ENCODE measurements at regions not wholly inside any gene's neighbourhood (a gene's known extent, or its start where the extent isn't known, plus 50 kb on each side); places are given as distances from the start of the nearest gene placed in this dataset.

DNA sequence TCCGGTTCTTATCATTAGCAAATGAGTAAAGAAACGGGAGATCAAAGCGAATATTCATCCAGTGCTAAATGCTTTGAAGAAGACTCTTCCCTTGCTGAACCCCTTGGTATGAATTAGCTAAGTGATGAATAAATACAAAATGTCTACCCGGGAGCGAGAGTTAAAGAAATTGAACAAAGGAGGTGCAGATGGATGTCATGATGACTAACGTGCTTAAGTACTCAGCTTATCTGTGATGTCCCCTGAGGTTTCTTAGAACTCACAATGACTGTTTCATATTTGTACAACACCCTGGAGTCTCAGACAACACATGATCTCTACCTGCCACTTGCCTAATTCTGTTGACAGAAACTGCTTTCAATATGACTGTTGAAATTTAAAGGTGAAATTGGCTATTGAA lies 148.5 kb downstream of the TMEM200C start:
- no peaks in the 10 kb centered on the region for H3K27me3 Mint-ChIP-seq (ENCODE audit: unreplicated experiment)
- no peaks in the 10 kb centered on the region for H3K9me3 Mint-ChIP-seq (ENCODE audit: unreplicated experiment)
- no peak for DNase-seq (ENCODE audit: extremely low spot score, unreplicated experiment)
- no peak overlapping the region for H3K27ac Mint-ChIP-seq (ENCODE audit: unreplicated experiment)
- H3K36me3 Mint-ChIP-seq (ENCODE audit: unreplicated experiment) = no peaks in the 10 kb centered on the region
- TF ChIP-seq, protein P1, sequence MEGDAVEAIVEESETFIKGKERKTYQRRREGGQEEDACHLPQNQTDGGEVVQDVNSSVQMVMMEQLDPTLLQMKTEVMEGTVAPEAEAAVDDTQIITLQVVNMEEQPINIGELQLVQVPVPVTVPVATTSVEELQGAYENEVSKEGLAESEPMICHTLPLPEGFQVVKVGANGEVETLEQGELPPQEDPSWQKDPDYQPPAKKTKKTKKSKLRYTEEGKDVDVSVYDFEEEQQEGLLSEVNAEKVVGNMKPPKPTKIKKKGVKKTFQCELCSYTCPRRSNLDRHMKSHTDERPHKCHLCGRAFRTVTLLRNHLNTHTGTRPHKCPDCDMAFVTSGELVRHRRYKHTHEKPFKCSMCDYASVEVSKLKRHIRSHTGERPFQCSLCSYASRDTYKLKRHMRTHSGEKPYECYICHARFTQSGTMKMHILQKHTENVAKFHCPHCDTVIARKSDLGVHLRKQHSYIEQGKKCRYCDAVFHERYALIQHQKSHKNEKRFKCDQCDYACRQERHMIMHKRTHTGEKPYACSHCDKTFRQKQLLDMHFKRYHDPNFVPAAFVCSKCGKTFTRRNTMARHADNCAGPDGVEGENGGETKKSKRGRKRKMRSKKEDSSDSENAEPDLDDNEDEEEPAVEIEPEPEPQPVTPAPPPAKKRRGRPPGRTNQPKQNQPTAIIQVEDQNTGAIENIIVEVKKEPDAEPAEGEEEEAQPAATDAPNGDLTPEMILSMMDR (IDR thresholded peaks at IDR 0.05) = no peak
- no peaks in the 10 kb centered on the region for H3K4me1 Mint-ChIP-seq (ENCODE audit: unreplicated experiment)
- H3K4me3 Mint-ChIP-seq (ENCODE audit: unreplicated experiment) = no peak overlapping the region

DNA sequence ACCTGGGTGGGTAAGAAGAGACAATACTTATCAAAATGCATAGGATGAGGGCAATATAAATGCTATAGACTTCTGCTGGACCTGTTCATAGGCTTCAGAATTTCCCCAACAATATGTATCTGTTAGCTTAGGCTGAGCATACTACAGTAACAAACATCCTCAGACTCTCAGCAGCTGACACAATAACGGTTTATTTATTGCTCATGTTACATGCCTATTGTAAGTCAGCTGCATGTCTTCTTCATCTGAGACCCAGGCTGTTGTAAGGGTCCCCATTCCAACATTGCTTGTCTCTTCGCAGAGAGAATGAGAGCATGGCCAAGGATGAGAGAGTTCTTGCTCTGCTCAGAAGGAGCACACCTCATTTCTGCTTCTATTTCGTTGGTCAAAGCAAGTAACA lies 150.7 kb downstream of the TMEM200C start:
- TF ChIP-seq, protein P1 (IDR thresholded peaks at IDR 0.05) = no peak
- DNase-seq (ENCODE audit: extremely low spot score, unreplicated experiment) = no peak
- Mint-ChIP-seq H3K27me3 (ENCODE audit: unreplicated experiment) (no peaks in the 10 kb centered on the region), H3K4me1 (ENCODE audit: unreplicated experiment) (no peaks in the 10 kb centered on the region), H3K4me3 (ENCODE audit: unreplicated experiment) (no peak overlapping the region), H3K36me3 (ENCODE audit: unreplicated experiment) (no peaks in the 10 kb centered on the region), H3K9me3 (ENCODE audit: unreplicated experiment) (no peaks in the 10 kb centered on the region), H3K27ac (ENCODE audit: unreplicated experiment) (no peak overlapping the region)

DNA sequence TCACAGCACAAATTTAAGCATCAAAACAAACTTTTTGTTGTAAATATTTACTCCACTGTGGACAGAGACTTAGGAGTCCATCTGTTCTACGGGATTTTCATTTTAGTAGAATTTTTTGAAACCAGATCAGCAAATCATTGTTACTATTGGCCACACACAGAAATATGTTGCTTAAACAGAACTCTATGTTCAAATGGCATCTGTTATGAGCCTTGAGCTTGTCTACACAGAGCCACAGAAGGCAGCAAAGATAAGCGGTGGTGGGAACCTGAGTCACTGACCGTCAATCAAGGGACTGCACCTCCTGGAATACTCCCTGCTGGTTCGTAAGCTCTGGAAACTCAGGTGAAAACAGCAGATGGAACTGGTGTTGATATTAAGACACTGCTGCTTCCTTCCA lies 156.8 kb downstream of the TMEM200C start:
- no peak overlapping the region for H3K4me3 Mint-ChIP-seq (ENCODE audit: unreplicated experiment)
- TF ChIP-seq, protein P1 (IDR thresholded peaks at IDR 0.05) = no peak
- no peak overlapping the region for H3K27ac Mint-ChIP-seq (ENCODE audit: unreplicated experiment)
- no peaks in the 10 kb centered on the region for H3K4me1 Mint-ChIP-seq (ENCODE audit: unreplicated experiment)
- no peaks in the 10 kb centered on the region for H3K27me3 Mint-ChIP-seq (ENCODE audit: unreplicated experiment)
- H3K9me3 Mint-ChIP-seq (ENCODE audit: unreplicated experiment) = no peaks in the 10 kb centered on the region
- no peak for DNase-seq (ENCODE audit: extremely low spot score, unreplicated experiment)
- no peaks in the 10 kb centered on the region for H3K36me3 Mint-ChIP-seq (ENCODE audit: unreplicated experiment)

DNA sequence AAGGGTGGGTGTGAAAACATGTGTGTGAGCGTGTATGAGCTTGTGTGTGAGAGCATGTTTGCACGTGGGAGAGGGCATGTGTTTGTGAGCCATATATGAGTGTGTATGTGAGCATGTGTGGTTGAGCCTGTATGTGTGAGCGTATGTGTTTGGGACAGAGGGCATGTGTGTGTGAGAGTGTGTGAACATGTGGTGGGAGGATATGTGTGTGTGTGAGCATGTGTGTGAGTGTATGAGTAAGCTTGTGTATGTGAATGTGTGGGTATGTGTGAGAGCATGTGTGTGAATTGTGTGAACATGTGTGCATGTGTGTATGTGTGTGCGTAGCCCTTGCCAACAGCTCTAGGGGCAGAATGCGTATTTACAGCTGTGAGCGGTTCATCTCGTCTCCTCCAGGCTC lies 163.0 kb downstream of the TMEM200C start:
- peaks cover 4% of the 10 kb centered on the region for H3K27me3 Mint-ChIP-seq (ENCODE audit: unreplicated experiment)
- H3K9me3 Mint-ChIP-seq (ENCODE audit: unreplicated experiment) = no peaks in the 10 kb centered on the region
- H3K4me3 Mint-ChIP-seq (ENCODE audit: unreplicated experiment) = no peak overlapping the region
- no peaks in the 10 kb centered on the region for H3K4me1 Mint-ChIP-seq (ENCODE audit: unreplicated experiment)
- H3K27ac Mint-ChIP-seq (ENCODE audit: unreplicated experiment) = no peak overlapping the region
- H3K36me3 Mint-ChIP-seq (ENCODE audit: unreplicated experiment) = no peaks in the 10 kb centered on the region
- DNase-seq (ENCODE audit: extremely low spot score, unreplicated experiment) = no peak
- TF ChIP-seq, protein P1 (IDR thresholded peaks at IDR 0.05) = no peak

DNA sequence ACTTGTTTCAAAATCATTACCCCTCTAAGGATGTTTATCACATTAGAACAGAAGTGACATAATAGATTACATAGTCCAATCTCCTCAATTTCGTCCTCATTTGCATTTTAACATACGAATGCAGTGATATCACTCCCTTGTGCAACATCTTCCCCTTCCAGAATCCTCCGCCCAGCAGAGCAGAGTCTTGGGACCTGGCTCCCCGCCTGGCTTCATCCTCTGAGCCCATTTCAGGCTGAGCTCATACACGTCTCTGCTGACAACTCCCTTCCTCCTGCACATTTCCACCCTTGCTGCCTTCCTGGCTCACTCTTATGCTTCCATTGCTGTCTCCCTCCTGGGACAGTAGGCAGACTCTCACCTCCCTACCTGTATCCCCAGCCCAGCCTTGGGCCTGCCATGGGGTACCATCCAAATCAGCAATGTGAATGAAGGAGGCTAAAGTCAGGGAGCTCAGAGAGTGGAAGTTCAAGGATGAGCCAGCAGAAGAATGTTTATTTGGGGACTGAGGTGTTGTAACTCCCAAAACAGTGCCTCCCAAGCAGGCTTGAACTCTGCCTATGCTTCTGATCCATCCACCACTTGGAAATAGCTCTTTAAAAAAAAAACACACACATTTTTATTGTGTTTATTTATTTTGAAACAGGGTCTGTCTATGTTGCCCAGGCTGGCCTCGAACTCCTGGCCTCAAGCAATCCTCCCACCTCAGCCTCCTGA lies 165.2 kb downstream of the TMEM200C start:
- Mint-ChIP-seq H3K27me3 (ENCODE audit: unreplicated experiment) (peaks cover 6% of the 10 kb centered on the region), H3K4me3 (ENCODE audit: unreplicated experiment) (no peak overlapping the region), H3K4me1 (ENCODE audit: unreplicated experiment) (no peaks in the 10 kb centered on the region), H3K27ac (ENCODE audit: unreplicated experiment) (no peak overlapping the region), H3K36me3 (ENCODE audit: unreplicated experiment) (no peaks in the 10 kb centered on the region), H3K9me3 (ENCODE audit: unreplicated experiment) (no peaks in the 10 kb centered on the region)
- TF ChIP-seq, protein P1 (IDR thresholded peaks at IDR 0.05) = no peak
- DNase-seq (ENCODE audit: extremely low spot score, unreplicated experiment) = no peak
